Epithelial cell of esophagus (primary cell): ENCODE measurements at regions not wholly inside any gene's neighbourhood (a gene's known extent, or its start where the extent isn't known, plus 50 kb on each side); places are given as distances from the start of the nearest gene placed in this dataset.
"Not testable (repeated sequence)": the region's sequence is repeated elsewhere in the genome, so short reads cannot be mapped to it uniquely, and the experiment has no call there.

Source experiments
- DNase-seq: peaks from one replicate; pipeline ENCODE4 v3.0.0; 2010; ENCODE audit warnings: low read depth
- H3K4me3 ChIP-seq: 2 replicates; pipeline ENCODE4 v1.5.1; 2011; ENCODE audit warnings: mild to moderate bottlenecking, low read length, control low read depth
- TF ChIP-seq, protein P1 (sequence below): IDR thresholded peaks from 2 replicates; pipeline ENCODE4 v1.5.1; 2011; ENCODE audit warnings: low read depth, mild to moderate bottlenecking, low read length, control low read depth, inconsistent platforms; ENCODE audit not compliant: insufficient read depth; ENCODE audit errors: missing control alignments

DNA sequence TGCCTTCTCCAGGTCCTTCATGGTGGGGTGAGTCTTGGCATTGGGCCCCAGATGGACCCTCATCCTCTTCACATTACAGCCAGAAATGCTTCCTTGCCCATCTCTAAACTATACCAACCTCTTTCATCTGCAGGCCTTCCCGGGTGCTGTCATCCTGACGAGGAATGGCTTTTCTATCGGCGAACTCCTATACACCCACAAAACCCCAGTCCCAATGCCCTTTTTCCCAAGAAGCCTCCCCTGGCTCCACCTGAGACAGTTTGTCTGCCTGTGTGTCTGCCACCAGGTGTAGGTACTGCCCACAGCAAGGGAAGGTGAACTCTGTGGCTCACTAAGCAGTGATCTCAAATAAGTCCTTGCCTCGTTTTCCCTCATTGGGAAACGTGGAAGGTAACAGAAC, 55.3 kb downstream of the PTPRS start:
- no peak overlapping the region for H3K4me3 ChIP-seq
- DNase-seq = no peak
- TF ChIP-seq, protein P1, sequence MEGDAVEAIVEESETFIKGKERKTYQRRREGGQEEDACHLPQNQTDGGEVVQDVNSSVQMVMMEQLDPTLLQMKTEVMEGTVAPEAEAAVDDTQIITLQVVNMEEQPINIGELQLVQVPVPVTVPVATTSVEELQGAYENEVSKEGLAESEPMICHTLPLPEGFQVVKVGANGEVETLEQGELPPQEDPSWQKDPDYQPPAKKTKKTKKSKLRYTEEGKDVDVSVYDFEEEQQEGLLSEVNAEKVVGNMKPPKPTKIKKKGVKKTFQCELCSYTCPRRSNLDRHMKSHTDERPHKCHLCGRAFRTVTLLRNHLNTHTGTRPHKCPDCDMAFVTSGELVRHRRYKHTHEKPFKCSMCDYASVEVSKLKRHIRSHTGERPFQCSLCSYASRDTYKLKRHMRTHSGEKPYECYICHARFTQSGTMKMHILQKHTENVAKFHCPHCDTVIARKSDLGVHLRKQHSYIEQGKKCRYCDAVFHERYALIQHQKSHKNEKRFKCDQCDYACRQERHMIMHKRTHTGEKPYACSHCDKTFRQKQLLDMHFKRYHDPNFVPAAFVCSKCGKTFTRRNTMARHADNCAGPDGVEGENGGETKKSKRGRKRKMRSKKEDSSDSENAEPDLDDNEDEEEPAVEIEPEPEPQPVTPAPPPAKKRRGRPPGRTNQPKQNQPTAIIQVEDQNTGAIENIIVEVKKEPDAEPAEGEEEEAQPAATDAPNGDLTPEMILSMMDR = no peak

DNA sequence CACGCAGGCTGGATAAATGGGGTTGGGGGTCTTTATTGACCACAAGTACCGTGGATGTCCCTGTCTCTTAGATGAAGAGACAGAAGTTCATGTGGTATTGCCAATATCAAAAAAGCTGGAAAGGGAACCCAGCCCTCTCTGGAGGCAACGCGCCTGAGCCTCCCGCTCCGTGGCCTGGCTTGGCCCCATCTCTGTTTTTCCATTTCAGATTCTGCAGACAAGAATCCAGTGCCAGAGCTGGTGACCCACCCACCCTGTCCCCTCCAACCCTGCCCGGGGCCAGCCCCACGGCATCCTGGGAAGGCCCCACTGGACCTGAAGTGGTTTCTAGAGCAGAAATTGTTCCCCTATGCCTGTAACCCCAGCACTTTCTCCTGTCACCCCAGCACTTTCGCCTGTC, 57.7 kb downstream of the PTPRS start:
- no peak overlapping the region for H3K4me3 ChIP-seq
- TF ChIP-seq, protein P1 = no peak
- DNase-seq = no peak

DNA sequence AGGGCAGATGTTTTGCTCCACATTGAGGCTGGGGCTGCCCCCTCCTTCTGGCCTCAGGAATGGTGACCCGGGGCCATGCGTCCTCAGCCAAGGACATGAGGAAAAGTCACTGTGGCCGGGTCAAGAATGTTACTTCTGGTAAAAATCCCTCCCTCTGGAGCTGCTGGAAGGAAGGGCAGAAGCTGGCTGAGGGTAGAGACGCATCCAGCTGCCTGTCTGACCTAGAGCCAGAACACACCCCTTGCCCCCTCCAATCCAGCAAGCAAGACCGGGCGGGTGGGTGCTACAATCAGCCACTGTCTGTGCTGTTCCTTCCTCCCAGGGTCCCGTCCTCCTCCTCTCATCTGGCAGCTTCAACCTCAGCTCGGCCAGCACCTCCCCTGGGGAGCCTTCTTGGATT, 59.0 kb downstream of the PTPRS start:
- H3K4me3 ChIP-seq = no peak overlapping the region
- no peak for DNase-seq
- TF ChIP-seq, protein P1 = no peak

DNA sequence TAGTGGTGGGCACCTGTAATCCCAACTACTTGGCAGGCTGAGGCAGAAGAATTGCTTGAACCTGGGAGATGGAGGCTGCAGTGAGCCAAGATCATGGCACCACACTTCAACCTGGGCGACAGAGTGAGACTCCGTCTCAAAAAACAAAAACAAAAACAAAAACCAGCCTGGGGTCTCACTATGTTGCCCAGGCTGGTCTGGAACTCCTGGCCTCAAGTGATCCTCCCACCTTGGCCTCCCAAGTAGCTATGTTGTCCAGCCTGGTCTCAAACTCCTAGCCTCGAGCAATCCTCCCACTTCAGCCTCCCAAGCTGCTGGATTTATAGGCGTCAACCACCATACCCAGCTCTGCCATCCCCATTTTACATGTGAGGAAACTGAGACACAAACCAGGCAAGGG, 64.9 kb downstream of the PTPRS start:
- not testable (repeated sequence) for DNase-seq, H3K4me3 ChIP-seq

DNA sequence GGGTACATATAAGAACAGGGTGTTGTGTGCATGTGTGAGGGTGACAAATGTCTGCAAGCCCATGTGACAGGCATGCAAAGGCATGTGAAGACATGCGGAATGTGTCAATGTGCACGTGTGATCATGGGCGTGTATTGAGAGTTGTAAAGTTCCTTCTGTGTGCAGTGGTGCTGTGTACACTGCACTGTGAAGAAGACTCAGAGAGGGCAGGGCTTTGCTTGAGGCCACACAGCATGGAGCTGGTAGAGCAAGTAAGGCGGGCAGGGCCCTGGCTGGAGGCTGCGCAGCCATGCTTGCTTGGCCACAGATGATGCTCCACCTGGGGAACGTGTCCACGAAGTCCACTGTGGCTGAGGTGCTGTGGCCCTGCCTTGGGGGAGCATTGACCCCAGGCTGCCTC, 66.8 kb downstream of the PTPRS start:
- H3K4me3 ChIP-seq = no peak overlapping the region
- DNase-seq = no peak

DNA sequence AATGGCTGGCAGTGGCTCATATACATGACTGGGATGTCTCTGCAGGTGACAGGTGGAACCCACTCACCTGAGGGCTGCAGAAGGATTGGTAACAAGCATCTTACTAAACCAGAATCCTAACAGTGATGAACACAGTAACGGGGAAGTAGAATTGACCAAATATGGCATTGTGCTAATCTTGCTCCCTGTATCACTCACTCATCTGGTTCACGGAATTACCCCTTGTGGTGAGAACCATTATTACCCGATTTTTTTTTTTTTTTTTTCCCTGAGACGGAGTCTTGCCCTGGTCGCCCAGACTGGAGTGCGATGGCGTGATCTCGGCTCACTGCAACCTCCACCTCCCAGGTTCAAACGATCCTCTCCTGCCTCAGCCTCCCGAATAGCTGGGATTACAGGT, 69.5 kb downstream of the PTPRS start:
- no peak for DNase-seq
- TF ChIP-seq, protein P1 = peak; percentile 27
- no peak overlapping the region for H3K4me3 ChIP-seq

More for the DNA sequence above, 66.8 kb downstream of the PTPRS start:
- TF ChIP-seq, protein P1 = no peak

DNA sequence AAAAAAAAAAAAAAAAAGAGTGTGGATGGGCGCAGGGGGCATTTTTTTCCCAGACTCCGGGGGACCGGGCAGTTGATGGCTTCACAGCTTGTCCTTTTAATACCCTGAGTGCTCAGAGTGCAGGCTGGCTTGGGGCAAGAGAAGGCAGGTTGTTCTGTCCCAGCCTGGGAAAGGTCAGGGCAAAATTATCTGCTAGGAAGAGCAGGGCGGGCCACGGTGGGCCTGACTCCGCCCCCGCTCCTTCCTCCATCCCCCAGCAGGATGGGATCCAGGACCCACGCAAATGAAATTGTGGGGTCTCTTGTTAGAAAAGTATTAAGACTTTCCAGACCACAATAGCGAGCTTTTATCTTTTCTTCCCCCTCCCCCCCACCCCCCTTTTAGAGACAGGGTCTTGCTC, 70.7 kb downstream of the PTPRS start:
- TF ChIP-seq, protein P1 = no peak
- H3K4me3 ChIP-seq = no peak overlapping the region
- no peak for DNase-seq

DNA sequence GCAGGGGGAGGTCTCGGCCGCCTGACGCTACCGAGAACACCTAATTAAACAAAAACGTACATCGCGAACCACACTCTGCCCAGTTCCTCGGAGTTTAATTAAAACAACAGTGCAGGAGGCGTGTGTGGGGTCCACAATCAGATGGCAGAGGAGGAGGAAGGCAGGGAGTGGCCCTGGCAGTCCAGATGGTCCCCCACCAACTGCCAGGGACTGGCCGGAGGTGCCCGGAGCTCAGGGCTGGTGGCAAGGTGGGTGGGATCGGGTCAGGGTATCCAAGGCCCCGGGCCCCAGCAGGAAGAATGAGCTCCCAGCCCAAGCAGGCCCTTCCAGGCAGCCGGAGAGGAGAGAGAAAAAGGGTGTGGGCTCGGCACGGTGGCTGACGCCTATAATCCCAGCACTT, 71.3 kb downstream of the PTPRS start:
- no peak overlapping the region for H3K4me3 ChIP-seq
- TF ChIP-seq, protein P1 = no peak
- DNase-seq = no peak
